H1 (cell line): ENCODE measurements at regions not wholly inside any gene's neighbourhood (a gene's known extent, or its start where the extent isn't known, plus 50 kb on each side); places are given as distances from the start of the nearest gene placed in this dataset.

ENCODE experiments used
- ATF2 ChIP-seq: IDR thresholded peaks from 2 replicates; pipeline ENCODE4 v1.6.1; 2012; ENCODE audit warnings: low read length, inconsistent platforms
- CEBPB ChIP-seq: IDR thresholded peaks from 2 replicates; pipeline ENCODE4 v1.6.1; 2012; ENCODE audit warnings: low read depth, low read length
- CHD7 ChIP-seq: fragments of 300-600 bp; sonication (generic); IDR thresholded peaks from 2 replicates; pipeline ENCODE4 v1.7.1; 2012; ENCODE audit warnings: low read length, moderate library complexity, mild to moderate bottlenecking, inconsistent platforms; ENCODE audit not compliant: insufficient replicate concordance

- TF ChIP-seq CHD7 (no peak), CEBPB (no peak), ATF2 (no peak)
- TF ChIP-seq, all 59 proteins: peak for 0
These were observed 185.1 kb upstream of the ADO start (continued) for GRCh38 chr10:62619413-62619738.
